H9 (cell line): ENCODE measurements at regions not wholly inside any gene's neighbourhood (a gene's known extent, or its start where the extent isn't known, plus 50 kb on each side); places are given as distances from the start of the nearest gene placed in this dataset.

Experiments used
- DNase-seq: peaks from one replicate; pipeline ENCODE4 v3.0.0-alpha.2; 2017
- H2AFZ ChIP-seq: one replicate; pipeline ENCODE4 v1.6.1; 2013; ENCODE audit warnings: mild to moderate bottlenecking, low read length, control low read depth, moderate library complexity
- H2AK5ac ChIP-seq: 2 replicates; pipeline ENCODE4 v1.6.1; 2013; ENCODE audit warnings: low read length, control low read depth, mixed read lengths; ENCODE audit not compliant: insufficient read length
- H2BK120ac ChIP-seq: one replicate; pipeline ENCODE4 v1.6.1; 2013; ENCODE audit warnings: low read depth, mild to moderate bottlenecking, low read length, control low read depth, inconsistent platforms; ENCODE audit not compliant: poor library complexity, severe bottlenecking
- H2BK12ac ChIP-seq: 2 replicates; pipeline ENCODE4 v1.6.1; 2013; ENCODE audit warnings: low read length, control low read depth, mixed read lengths, low read depth; ENCODE audit not compliant: insufficient read length
- H2BK15ac ChIP-seq: 2 replicates; pipeline ENCODE4 v1.6.1; 2013; ENCODE audit warnings: low read depth, low read length, control low read depth
- H2BK20ac ChIP-seq: one replicate; pipeline ENCODE4 v1.6.1; 2013; ENCODE audit warnings: low read depth, mild to moderate bottlenecking, low read length, control low read depth, inconsistent platforms; ENCODE audit not compliant: poor library complexity, severe bottlenecking
- H2BK5ac ChIP-seq: 2 replicates; pipeline ENCODE4 v1.6.1; 2013; ENCODE audit warnings: low read length, control low read depth, mixed read lengths; ENCODE audit not compliant: insufficient read length
- H3K14ac ChIP-seq: 2 replicates; pipeline ENCODE4 v1.6.1; 2013; ENCODE audit warnings: low read length, control low read depth; ENCODE audit not compliant: insufficient read depth
- H3K18ac ChIP-seq: 2 replicates; pipeline ENCODE4 v1.6.1; 2013; ENCODE audit warnings: low read depth, mild to moderate bottlenecking, mixed read lengths, low read length, control low read depth; ENCODE audit not compliant: insufficient read length
- H3K23ac ChIP-seq: 2 replicates; pipeline ENCODE4 v1.6.1; 2013; ENCODE audit warnings: low read length, control low read depth, mixed read lengths, low read depth; ENCODE audit not compliant: insufficient read length
- H3K23me2 ChIP-seq: 2 replicates; pipeline ENCODE4 v1.6.1; 2013; ENCODE audit warnings: low read depth, mild to moderate bottlenecking, mixed read lengths, low read length, control low read depth; ENCODE audit not compliant: insufficient read length, poor library complexity, severe bottlenecking
- H3K27ac ChIP-seq: 2 replicates; pipeline ENCODE4 v1.5.1; 2013; ENCODE audit warnings: low read length, control low read depth, mixed read lengths, low read depth; ENCODE audit not compliant: insufficient read length
- H3K27me3 ChIP-seq: 2 replicates; pipeline ENCODE4 v1.6.1; 2013; ENCODE audit warnings: low read length, control low read depth, inconsistent platforms; ENCODE audit not compliant: insufficient read depth
- H3K4ac ChIP-seq: 2 replicates; pipeline ENCODE4 v1.6.1; 2013; ENCODE audit warnings: low read depth, mild to moderate bottlenecking, control low read depth, inconsistent platforms, low read length, moderate library complexity
- H3K4me1 ChIP-seq: 2 replicates; pipeline ENCODE4 v1.6.1; 2013; ENCODE audit warnings: low read length, control low read depth, inconsistent platforms; ENCODE audit not compliant: insufficient read depth
- H3K4me2 ChIP-seq: 2 replicates; pipeline ENCODE4 v1.6.1; 2013; ENCODE audit warnings: low read length, control low read depth, mixed read lengths; ENCODE audit not compliant: insufficient read length, insufficient read depth
- H3K56ac ChIP-seq: 2 replicates; pipeline ENCODE4 v1.6.1; 2013; ENCODE audit warnings: low read depth, mild to moderate bottlenecking, mixed read lengths, low read length, control low read depth; ENCODE audit not compliant: insufficient read length
- H3K79me1 ChIP-seq: 2 replicates; pipeline ENCODE4 v1.6.1; 2013; ENCODE audit warnings: low read depth, mild to moderate bottlenecking, moderate library complexity, low read length, control low read depth, inconsistent platforms; ENCODE audit not compliant: insufficient read depth, poor library complexity, severe bottlenecking
- H3K79me2 ChIP-seq: 2 replicates; pipeline ENCODE4 v1.6.1; 2013; ENCODE audit warnings: low read length, control low read depth, inconsistent platforms; ENCODE audit not compliant: insufficient read depth
- H3K9ac ChIP-seq: 2 replicates; pipeline ENCODE4 v1.6.1; 2013; ENCODE audit warnings: low read length, control low read depth, mixed read lengths; ENCODE audit not compliant: insufficient read length; ENCODE audit errors: extremely low read depth
- H3K9me3 ChIP-seq: one replicate; pipeline ENCODE4 v1.6.1; 2013; ENCODE audit warnings: low read depth, low read length, inconsistent platforms; ENCODE audit not compliant: control insufficient read depth
- H3T11ph ChIP-seq: one replicate; pipeline ENCODE4 v1.6.1; 2013; ENCODE audit warnings: mild to moderate bottlenecking, low read length, control low read depth, inconsistent platforms
- H4K20me1 ChIP-seq: one replicate; pipeline ENCODE4 v1.6.1; 2013; ENCODE audit not compliant: control insufficient read depth, insufficient read length, insufficient read depth
- H4K5ac ChIP-seq: 2 replicates; pipeline ENCODE4 v1.6.1; 2013; ENCODE audit warnings: low read depth, mild to moderate bottlenecking, mixed read lengths, low read length, control low read depth; ENCODE audit not compliant: insufficient read length
- H4K8ac ChIP-seq: replicated peaks from 2 replicates; pipeline ENCODE4 v1.6.1; 2013; ENCODE audit warnings: low read length, control low read depth, mixed read lengths, low read depth; ENCODE audit not compliant: insufficient read length
- H4K91ac ChIP-seq: 2 replicates; pipeline ENCODE4 v1.6.1; 2013; ENCODE audit warnings: low read depth, mild to moderate bottlenecking, moderate library complexity, mixed read lengths, low read length, control low read depth; ENCODE audit not compliant: insufficient read length
- H3K27ac Mint-ChIP-seq, 3 experiments: 2 replicates in 2 of 3; 3 replicates in 1 of 3; pipeline ENCODE4 v1.8.0; 2020 to 2021; ENCODE audit warnings: mixed read lengths in 3 of 3, mild to moderate bottlenecking in 1 of 3, moderate library complexity in 1 of 3
- H3K27me3 Mint-ChIP-seq: 2 replicates; pipeline ENCODE4 v1.8.0; 2021; ENCODE audit warnings: low read depth, mild to moderate bottlenecking, moderate library complexity, mixed read lengths
- H3K36me3 Mint-ChIP-seq, 3 experiments: 2 replicates in 2 of 3; 3 replicates in 1 of 3; pipeline ENCODE4 v1.8.0; 2020 to 2021; ENCODE audit warnings: low read depth in 3 of 3, mixed read lengths in 3 of 3; ENCODE audit not compliant: insufficient read depth in 1 of 3
- H3K4me1 Mint-ChIP-seq, 2 experiments: 2 replicates each; pipeline ENCODE4 v1.8.0; 2020; ENCODE audit warnings: mixed read lengths in 2 of 2
- H3K4me3 Mint-ChIP-seq, 2 experiments: 2 replicates in 1 of 2; 3 replicates in 1 of 2; pipeline ENCODE4 v1.8.0; 2020 to 2021; ENCODE audit warnings: mild to moderate bottlenecking in 2 of 2, mixed read lengths in 2 of 2, moderate library complexity in 1 of 2
- H3K9me3 Mint-ChIP-seq, 2 experiments: 2 replicates in 1 of 2; 3 replicates in 1 of 2; pipeline ENCODE4 v1.8.0; 2020; ENCODE audit warnings: mild to moderate bottlenecking in 2 of 2, mixed read lengths in 2 of 2, moderate library complexity in 1 of 2
- CTCF ChIP-seq: fragments of 200-600 bp; sonication (generic); conservative IDR thresholded peaks from 3 replicates; pipeline ENCODE4 v1.8.0; 2021; ENCODE audit warnings: antibody characterized with exemption, mild to moderate bottlenecking
- WGBS: extraction: QIAGEN DNeasy Blood & Tissue Kit; methylation state at CpG from one replicate; pipeline ENCODE4 v1.1.7; 2013; ENCODE audit warnings: missing lambda C conversion rate, low lambda C conversion rate, mixed read lengths; ENCODE audit not compliant: insufficient read length; ENCODE audit errors: extremely low coverage; 5-methylcytosine and 5-hydroxymethylcytosine counted together

DNA sequence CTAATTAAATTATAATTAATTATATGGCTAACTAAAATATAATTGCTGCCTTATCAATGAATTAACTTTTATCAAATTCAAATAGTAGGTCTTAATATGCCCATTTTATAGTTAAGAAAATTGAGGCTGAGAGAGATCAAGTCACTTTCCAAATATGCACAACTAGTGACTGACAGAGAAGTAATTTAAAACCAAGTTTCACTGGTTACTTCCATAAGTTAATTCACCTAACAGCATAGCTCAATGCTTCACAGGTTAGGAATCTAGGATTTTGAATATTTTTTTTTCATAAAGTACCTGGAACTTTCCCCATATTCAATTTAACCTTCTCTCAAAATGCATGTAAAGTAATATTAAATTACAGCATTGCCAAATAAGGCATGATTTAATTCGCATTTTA is 134.4 kb upstream of the VEGFC start:
- H3K14ac ChIP-seq, result no peak overlapping the region
- H3K23ac ChIP-seq, result no peak overlapping the region
- H2BK120ac ChIP-seq, result no peak overlapping the region
- H2BK15ac ChIP-seq, result no peak overlapping the region
- no peak overlapping the region for H3K18ac ChIP-seq
- WGBS, result no CpG with 5 or more reads among the region's 1 CpG
- H3K4ac ChIP-seq, result no peak overlapping the region
- no peak overlapping the region for H2AK5ac ChIP-seq
- no peak overlapping the region for H3K4me2 ChIP-seq
- H3K27me3 ChIP-seq, result no peaks in the 10 kb centered on the region
- no peaks in the 10 kb centered on the region for H3K27me3 Mint-ChIP-seq
- no peaks in the 10 kb centered on the region for H4K20me1 ChIP-seq
- no peaks in the 10 kb centered on the region for H3K9me3 ChIP-seq
- H3K4me1 ChIP-seq, result no peaks in the 10 kb centered on the region
- H3K79me2 ChIP-seq, result no peaks in the 10 kb centered on the region
- no peak for DNase-seq
- H4K8ac ChIP-seq, result no peak overlapping the region
- H2BK20ac ChIP-seq, result no peak overlapping the region
- no peak overlapping the region for H4K5ac ChIP-seq
- H3K56ac ChIP-seq, result no peak overlapping the region
- H3T11ph ChIP-seq, result no peak overlapping the region
- no peaks in the 10 kb centered on the region for H3K23me2 ChIP-seq
- no peak overlapping the region for H3K9ac ChIP-seq
- H3K4me3 Mint-ChIP-seq, result no peak overlapping the region
- H2BK12ac ChIP-seq, result no peak overlapping the region
- H3K79me1 ChIP-seq, result no peaks in the 10 kb centered on the region
- TF ChIP-seq CTCF, result no peak
- peaks cover 7 to 8% of the 10 kb centered on the region in 2 experiments for H3K4me1 Mint-ChIP-seq
- no peak overlapping the region for H2AFZ ChIP-seq
- H3K9me3 Mint-ChIP-seq, result no peaks in the 10 kb centered on the region
- no peaks in the 10 kb centered on the region for H3K36me3 Mint-ChIP-seq
- H4K91ac ChIP-seq, result no peak overlapping the region
- no peak overlapping the region for H3K27ac ChIP-seq
- H2BK5ac ChIP-seq, result no peak overlapping the region
- H3K27ac Mint-ChIP-seq, result no peak overlapping the region
